ENCODE measurements at regions not wholly inside any gene's neighbourhood (a gene's known extent, or its start where the extent isn't known, plus 50 kb on each side); places are given as distances from the start of the nearest gene placed in this dataset.
"Not testable (repeated sequence)": the region's sequence is repeated elsewhere in the genome, so short reads cannot be mapped to it uniquely, and the experiment has no call there.

DNA sequence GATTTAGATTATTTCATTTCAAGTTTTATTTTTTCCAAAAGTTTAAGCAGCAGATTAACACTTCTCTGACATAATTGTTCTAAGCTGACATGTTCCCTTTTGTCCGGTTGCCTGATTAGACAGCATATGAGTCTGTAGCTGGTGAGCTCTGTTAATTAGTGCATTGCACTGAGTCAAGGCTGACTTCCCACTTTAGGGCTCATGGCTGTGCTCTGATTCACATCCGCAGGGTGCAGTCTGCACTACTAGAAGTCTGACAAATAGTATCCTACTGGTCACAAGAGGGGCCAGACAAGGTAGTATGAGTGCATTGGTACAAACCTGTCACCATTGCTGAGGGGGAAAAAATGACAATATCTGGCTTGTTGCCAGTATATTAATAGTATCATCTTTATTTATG lies 443.9 kb upstream of the ZNF804A start:
- no peak for DNase-seq

- no peak for DNase-seq
Observed at GRCh38 chr2:184155791-184156190, 442.5 kb upstream of the ZNF804A start.

GRCh38 chr2:184157141-184157540 lies 441.2 kb upstream of the ZNF804A start:
- no peak for DNase-seq

GRCh38 chr2:184162426-184162825 lies 435.9 kb upstream of the ZNF804A start:
- no peak for DNase-seq

DNA sequence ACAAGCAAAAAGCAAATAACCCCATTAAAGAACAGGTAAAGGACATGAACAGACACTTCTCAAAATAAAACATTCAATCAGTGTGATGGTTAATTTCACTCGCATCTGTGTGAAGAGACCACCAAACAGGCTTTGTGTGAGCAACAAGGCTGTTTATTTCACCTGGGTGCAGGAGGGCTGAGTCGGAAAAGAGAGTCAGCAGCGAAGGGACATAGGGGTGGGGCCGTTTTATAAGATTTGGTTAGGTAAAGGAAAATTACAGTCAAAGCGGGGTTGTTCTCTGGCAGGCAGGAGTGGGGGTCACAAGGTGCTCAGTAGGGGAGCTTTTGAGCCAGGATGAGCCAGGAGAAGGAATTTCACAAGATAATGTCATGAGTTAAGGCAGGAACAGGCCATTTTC lies 429.5 kb upstream of the ZNF804A start:
- not testable (repeated sequence) for DNase-seq

GRCh38 chr2:184169366-184169765 lies 429.0 kb upstream of the ZNF804A start:
- no peak for DNase-seq

DNA sequence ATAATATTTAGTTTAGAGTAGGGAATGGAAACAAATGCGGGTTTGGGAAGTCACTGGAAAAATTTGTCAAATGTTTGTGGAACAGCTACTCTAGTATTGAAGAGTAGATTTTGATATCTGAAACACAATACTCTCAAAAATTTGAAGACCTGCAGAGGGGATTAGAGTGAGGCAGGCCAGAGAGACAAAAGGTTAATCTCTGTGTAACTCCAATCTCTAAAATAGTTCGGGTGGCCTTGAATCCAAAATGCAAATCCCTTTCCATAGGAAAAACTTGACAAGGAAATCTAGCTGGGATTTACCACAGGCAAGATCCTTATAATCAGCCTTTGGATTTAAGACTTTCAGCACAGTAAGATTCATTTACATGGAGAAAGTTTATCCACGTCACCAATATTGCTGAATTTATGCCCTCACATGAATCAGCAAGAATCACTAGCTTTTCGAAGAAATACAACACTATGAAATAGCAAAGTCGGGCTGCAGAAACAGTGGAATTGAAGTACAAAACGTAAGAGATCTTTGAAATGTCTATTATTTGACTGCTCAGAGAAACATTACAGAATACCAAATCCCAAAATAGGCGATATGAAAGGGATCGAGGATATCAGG lies 423.7 kb upstream of the ZNF804A start:
- no peak for DNase-seq

DNA sequence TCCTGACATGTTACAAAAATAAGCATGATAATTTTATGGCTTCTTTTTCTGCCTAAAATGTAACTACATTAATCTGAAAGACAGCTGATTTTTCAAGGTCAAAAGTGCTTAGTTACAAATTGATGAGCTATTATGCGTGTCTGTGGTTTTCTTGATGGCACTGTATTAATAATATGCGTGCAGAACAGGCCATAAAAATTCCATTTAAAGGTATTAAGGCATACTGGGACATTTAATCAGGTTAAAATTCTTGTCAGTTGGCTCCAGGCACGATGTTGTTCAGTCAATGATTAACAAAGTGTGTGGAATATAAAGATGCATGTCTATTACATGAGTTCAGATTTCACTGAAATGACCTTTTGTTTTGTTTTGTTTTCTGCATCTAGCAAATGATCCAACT lies 420.1 kb upstream of the ZNF804A start:
- no peak for DNase-seq

DNA sequence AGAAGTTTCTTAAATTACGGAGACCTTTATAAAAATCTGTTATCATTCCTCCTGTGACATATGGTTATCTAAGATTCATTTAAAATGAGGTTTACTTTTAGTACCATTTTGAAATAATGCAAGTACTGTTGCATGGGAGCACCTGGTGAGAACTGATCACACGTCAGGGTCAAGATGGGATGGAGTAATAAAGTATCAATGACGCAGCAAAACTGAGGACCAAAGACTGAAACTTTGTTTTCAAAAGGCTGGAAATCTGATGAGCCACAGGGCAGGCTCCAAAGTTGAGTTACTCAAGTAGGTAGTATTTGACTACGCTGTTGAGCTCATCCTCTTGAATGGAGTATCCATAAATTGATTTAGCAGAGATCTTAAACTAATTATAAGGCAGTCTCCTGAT lies 411.9 kb upstream of the ZNF804A start:
- no peak for DNase-seq

DNA sequence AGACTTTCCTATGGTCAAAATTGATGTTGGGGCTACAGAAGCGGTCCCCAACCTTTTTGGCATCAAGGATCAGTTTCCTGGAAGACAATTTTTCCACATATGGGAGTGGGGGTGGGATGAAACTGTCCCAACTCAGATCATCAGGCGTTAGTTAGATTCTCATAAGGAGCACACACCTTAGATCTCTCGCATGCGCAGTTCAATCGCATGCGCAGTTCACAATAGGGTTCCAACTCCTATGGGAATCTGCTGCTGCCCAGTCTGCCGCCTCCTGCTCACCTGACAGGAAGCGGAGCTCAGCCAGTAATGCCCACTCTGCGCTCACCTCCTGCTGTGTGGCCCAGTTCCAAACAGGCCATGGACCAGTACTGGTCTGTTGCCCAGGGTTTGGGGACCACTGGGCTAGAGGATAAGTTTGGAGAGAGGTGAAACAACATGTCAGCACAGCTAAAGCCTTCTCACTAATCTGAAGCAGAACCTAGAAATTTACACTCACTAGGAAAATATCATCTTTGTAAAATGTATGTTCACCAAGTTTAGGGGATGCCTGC lies 410.8 kb upstream of the ZNF804A start:
- no peak for DNase-seq

- DNase-seq = no peak
Observed at GRCh38 chr2:184190725-184191124, 407.6 kb upstream of the ZNF804A start.

DNA sequence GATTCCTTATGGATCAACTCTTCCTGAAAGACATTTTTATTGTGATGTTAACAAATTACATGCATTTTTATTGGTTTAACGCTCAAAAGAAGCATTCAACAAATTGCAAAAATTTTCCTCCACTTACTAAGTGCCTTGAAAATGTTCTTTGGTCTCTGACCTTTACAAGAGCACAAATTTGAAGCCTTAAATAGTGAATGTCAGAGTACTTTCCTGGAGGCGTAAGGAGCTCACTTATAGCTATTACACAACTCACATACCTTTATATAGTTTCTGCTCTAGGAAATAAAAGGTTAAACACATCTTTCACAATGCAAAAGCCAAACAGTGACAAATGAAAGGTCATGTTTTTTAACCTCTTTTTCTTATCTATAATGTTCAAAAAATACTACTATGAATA lies 405.7 kb upstream of the ZNF804A start:
- no peak for DNase-seq

DNA sequence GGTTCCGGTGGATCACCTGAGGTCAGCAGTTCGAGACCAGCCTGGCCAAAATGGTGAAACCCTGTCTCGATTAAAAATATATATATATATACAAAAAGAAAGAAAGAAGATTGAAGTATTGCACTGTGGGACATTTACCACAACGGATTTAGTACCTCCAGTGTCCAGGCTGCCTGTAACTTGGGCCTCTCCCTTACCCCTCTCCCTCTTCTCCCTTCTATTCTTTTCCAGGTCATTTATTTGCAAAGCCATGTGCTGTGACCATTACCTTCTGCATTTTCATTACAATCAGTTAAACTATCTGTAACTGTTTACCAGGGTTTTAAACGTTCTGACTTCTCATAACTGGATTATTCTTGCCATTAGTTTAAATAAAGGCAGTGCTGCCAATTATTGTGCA lies 400.9 kb upstream of the ZNF804A start:
- no peak for DNase-seq

DNA sequence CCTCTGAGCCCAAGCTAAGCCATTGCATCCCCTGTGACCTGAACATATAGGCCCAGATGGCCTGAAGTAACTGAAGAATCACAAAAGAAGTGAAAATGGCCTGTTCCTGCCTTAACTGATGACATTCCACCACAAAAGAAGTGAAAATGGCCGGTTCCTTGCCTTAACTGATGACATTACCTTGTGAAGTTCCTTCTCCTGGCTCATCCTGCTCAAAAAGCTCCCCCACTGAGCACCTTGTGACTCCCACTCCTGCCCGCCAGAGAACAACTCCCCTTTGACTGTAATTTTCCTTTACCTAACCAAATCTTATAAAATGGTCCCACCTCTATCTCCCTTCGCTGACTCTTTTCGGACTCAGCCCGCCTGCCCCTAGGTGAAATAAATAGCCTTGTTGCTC lies 399.5 kb upstream of the ZNF804A start:
- not testable (repeated sequence) for DNase-seq

- DNase-seq = no peak
Observed at GRCh38 chr2:184199274-184199673, 399.1 kb upstream of the ZNF804A start.

- no peak for DNase-seq
Observed at GRCh38 chr2:184201246-184201645, 397.1 kb upstream of the ZNF804A start.

DNA sequence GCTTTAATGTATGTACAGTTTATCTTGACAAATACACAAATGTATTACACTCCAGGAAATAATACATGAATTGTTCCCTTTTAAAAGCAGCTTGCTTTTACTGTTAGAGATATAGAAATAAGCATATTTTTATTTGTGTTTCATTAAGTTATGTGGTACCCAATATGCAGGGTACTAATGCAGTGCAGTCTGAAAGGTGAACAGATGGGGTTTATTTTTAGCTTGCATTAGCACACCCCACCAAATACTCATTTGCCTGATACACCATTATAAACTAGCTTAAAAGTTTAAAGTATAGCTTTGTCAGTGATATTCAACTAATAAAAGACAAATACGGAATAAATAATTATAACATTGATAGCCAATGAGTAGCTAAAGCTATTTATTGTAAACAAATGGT lies 394.7 kb upstream of the ZNF804A start:
- DNase-seq = no peak

GRCh38 chr2:184205048-184205596 lies 393.2 kb upstream of the ZNF804A start:
- DNase-seq = no peak

DNA sequence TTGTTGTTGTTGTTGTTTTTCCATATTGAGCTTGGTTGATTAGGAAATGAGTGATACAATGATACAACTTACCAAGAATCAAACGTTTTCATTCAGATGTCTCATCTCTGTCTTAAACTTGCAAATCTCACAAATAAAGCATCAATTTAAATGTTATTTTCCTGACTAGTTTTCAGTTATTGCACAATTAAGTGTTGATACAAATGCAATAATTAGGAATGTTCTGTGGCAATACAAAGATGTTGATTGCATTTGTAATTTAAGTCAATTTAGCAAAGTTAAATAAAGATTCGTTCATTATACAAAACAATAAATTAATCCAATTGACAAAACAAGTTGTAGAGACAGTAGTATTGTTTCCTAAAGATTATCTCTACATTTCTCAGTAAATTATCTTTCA lies 392.3 kb upstream of the ZNF804A start:
- DNase-seq = no peak

DNA sequence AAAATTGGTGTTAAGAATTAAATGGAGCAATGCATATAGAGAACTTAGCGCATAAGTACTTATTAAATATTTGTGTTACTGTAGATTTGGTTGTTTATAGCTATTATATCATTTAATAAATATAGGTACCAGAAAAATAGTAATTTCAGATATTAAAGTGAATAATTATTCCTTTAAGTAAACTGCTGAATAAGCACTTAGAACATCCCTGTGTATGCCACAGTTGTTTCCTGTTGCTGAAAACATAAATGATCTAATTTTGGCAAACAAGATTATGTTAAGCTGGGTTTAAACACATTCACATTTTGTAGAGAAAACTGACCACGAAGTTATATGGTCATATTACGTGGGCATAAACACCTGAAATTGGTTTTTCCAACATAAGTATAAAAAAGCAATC lies 388.0 kb upstream of the ZNF804A start:
- no peak for DNase-seq

DNA sequence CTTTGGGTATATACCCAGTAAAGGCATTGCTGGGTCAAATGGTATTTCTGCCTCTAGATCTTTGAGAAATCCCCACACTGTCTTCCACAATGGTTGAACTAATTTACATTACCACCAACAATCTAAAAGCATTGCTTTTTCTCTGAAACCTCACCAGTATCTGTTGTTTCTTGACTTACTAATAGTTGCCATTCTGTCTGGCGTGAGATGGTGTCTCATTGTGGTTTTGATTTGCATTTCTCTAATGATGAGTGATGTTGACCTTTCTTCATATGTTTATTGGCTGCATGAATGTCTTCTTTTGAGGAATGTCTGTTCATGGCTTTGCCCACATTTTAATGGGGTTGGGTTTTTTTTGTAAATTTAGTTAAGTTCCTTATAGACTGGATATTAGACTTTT lies 382.6 kb upstream of the ZNF804A start:
- no peak for DNase-seq

DNA sequence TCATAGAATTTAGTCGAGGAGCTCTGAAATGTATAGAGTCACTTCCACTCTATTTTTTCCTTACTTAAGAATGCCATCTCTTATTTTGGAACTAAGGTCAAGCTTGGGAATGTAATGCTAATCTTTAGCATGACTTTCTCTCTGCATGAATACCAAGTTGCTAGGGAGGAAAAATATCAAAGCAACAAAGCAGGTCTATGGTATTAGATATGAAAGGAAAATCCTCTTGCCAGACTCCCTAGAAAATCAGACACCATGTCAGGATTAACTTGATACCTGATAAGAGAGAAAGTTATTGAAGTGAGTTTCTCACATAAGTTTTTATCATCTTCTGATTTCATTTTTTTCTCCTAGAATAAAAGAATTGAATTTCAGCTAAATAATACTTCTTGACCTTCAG lies 341.7 kb upstream of the ZNF804A start:
- DNase-seq = no peak

GRCh38 chr2:184261331-184261730 lies 337.0 kb upstream of the ZNF804A start:
- no peak for DNase-seq

GRCh38 chr2:184261818-184262217 lies 336.5 kb upstream of the ZNF804A start:
- DNase-seq = no peak

GRCh38 chr2:184268900-184269477 lies 329.3 kb upstream of the ZNF804A start:
- no peak for DNase-seq

All from NCI-H2081 treated with DMSO at 0.1 percent for 48 hours (cell line).